K562 (cell line): ENCODE measurements at regions not wholly inside any gene's neighbourhood (a gene's known extent, or its start where the extent isn't known, plus 50 kb on each side); places are given as distances from the start of the nearest gene placed in this dataset.

Experiments used
- BCL6 ChIP-seq: fragments of 250-450 bp; sonication (Bioruptor Pico); IDR thresholded peaks from 2 replicates; pipeline ENCODE4 v1.4.0; 2020
- CTCF ChIP-seq, 3 experiments: IDR thresholded peaks in 2 of 3; conservative IDR thresholded peaks in 1 of 3; 2 replicates each; pipeline ENCODE4 v1.5.1; 2011 to 2012; ENCODE audit warnings: low read length in 3 of 3, mild to moderate bottlenecking in 3 of 3, control low read depth in 2 of 3, improper control_type of control experiment in 1 of 3, inconsistent platforms in 1 of 3, low read depth in 1 of 3, mixed read lengths in 1 of 3, moderate library complexity in 1 of 3; ENCODE audit not compliant: insufficient read depth in 2 of 3
- VEZF1 ChIP-seq: fragments of 200-800 bp; sonication (Bioruptor generic); IDR thresholded peaks from 2 replicates; pipeline ENCODE4 v1.6.1; 2017; ENCODE audit warnings: missing genetic modification characterization, missing compliant biosample characterization
- ZFX ChIP-seq: sonication (generic); formaldehyde crosslinking; IDR thresholded peaks from 2 replicates; pipeline ENCODE4 v1.8.0; 2022; ENCODE audit warnings: mild to moderate bottlenecking, missing genetic modification reagents, moderate library complexity
- ZNF77 ChIP-seq: fragments of 250-450 bp; sonication (Bioruptor Pico); IDR thresholded peaks from 2 replicates; pipeline ENCODE4 v1.5.0; 2020

- TF ChIP-seq ZFX (CRISPR knock-in tag) (no peak), BCL6 (CRISPR knock-in tag) (no peak), VEZF1 (CRISPR knock-in tag) (no peak), CTCF (IDR thresholded peaks at IDR 0.05 in 2 of 3, conservative IDR thresholded peaks at IDR 0.05 in 1 of 3; ENCODE audit: insufficient read depth in 2 of 3, low read depth in 1 of 3, low read length in 3 of 3) (no peak), ZNF77 (CRISPR knock-in tag) (no peak)
Observed at GRCh38 chr1:143717434-143717833, 254.4 kb downstream of the FAM72C start.
